HCT116 (cell line): ENCODE measurements at regions not wholly inside any gene's neighbourhood (a gene's known extent, or its start where the extent isn't known, plus 50 kb on each side); places are given as distances from the start of the nearest gene placed in this dataset.

ENCODE experiments used
- ATAC-seq: fragments of 200-7000 bp; cut with Tn5 transposase; 2 replicates; pipeline ENCODE4 v1.9.1; 2020; ENCODE audit warnings: mild to moderate bottlenecking, moderate library complexity
- BruUV-seq: library from RNA; stranded (reverse); fragments of 400-500 nt; replicated peaks from 2 replicates; lab custom pipeline; 2021; lab: Mats Ljungman, UMichigan
- CTCF ChIA-PET: fragments of 300-600 bp; sonication (Branson Sonifier 250); formaldehyde crosslinking; loops from one replicate; lab custom pipeline; 2021; ENCODE audit warnings: antibody characterized with exemption; lab: Charles Lee
- POLR2A ChIA-PET: fragments of 300-600, 350-600 bp; sonication (Branson Sonifier 250); formaldehyde crosslinking; loops from one replicate; lab custom pipeline; 2021; ENCODE audit warnings: antibody characterized with exemption; lab: Charles Lee
- RAD21 ChIA-PET, 2 experiments: fragments of 300-600 bp; sonication (Branson Sonifier 250); formaldehyde crosslinking; loops; one replicate each; lab custom pipeline; 2023; ENCODE audit warnings: low total read pairs in 2 of 2; ENCODE audit not compliant: uncharacterized antibody in 2 of 2, unreplicated experiment in 2 of 2, low non-redundant PET in 1 of 2; lab: Charles Lee
- DNase-seq: peaks from one replicate; pipeline ENCODE4 v3.0.0-alpha.2; 2010; ENCODE audit warnings: low read depth, low spot score
- H2AFZ ChIP-seq: fragments of 200-600 bp; shearing (Covaris generic), sonication (generic); 2 replicates; pipeline ENCODE4 v1.6.1; 2017; ENCODE audit warnings: low read depth, mixed run types, mixed read lengths, antibody characterized with exemption, low read length; ENCODE audit not compliant: poor library complexity, severe bottlenecking
- H3K27ac ChIP-seq: 2 replicates; pipeline ENCODE4 v1.5.1; 2012; ENCODE audit warnings: low read depth, low read length
- H3K27me3 ChIP-seq: fragments of 200-600 bp; sonication (generic); 2 replicates; pipeline ENCODE4 v1.6.1; 2016; ENCODE audit warnings: mixed run types, low read length, mixed read lengths; ENCODE audit not compliant: insufficient read depth
- H3K36me3 ChIP-seq, 2 experiments: fragments of 200-500 bp in 1 of 2; fragments of 200-600 bp in 1 of 2; sonication (Bioruptor generic) in 1 of 2; sonication (generic) in 1 of 2; 2 replicates each; pipeline versions ENCODE4 v1.5.1 to v1.6.1; 2014 to 2016; ENCODE audit warnings: low read length in 2 of 2, inconsistent platforms in 1 of 2, mixed read lengths in 1 of 2, mixed run types in 1 of 2; ENCODE audit not compliant: insufficient read depth in 2 of 2, control insufficient read depth in 1 of 2
- H3K4me1 ChIP-seq, 2 experiments: fragments of 200-600 bp in 1 of 2; sonication (generic) in 1 of 2; 2 replicates each; pipeline versions ENCODE4 v1.5.1 to v1.6.1; 2012 to 2017; ENCODE audit warnings: low read length in 2 of 2, inconsistent platforms in 1 of 2, mild to moderate bottlenecking in 1 of 2, mixed read lengths in 1 of 2, mixed run types in 1 of 2, moderate library complexity in 1 of 2; ENCODE audit not compliant: insufficient read depth in 2 of 2, control insufficient read depth in 1 of 2
- H3K4me2 ChIP-seq: fragments of 200-600 bp; sonication (generic); 2 replicates; pipeline ENCODE4 v1.6.1; 2017; ENCODE audit warnings: mixed run types, low read length, mixed read lengths
- H3K4me3 ChIP-seq, 2 experiments: fragments of 200-600 bp in 1 of 2; sonication (generic) in 1 of 2; replicated peaks in 1 of 2; 2 replicates each; pipeline ENCODE4 v1.5.1; 2011 to 2016; ENCODE audit warnings: low read length in 2 of 2, control low read depth in 1 of 2, low read depth in 1 of 2, mild to moderate bottlenecking in 1 of 2, mixed read lengths in 1 of 2, mixed run types in 1 of 2
- H3K79me2 ChIP-seq: fragments of 200-600 bp; sonication (generic); 2 replicates; pipeline ENCODE4 v1.6.1; 2017; ENCODE audit warnings: mild to moderate bottlenecking, mixed run types, low read length, moderate library complexity, mixed read lengths; ENCODE audit not compliant: insufficient read depth
- H3K9ac ChIP-seq: fragments of 200-600 bp; sonication (generic); 2 replicates; pipeline ENCODE4 v1.6.1; 2016; ENCODE audit warnings: low read length, mixed read lengths
- H3K9me2 ChIP-seq: fragments of 200-600 bp; sonication (generic), shearing (Covaris generic); 2 replicates; pipeline ENCODE4 v1.6.1; 2017; ENCODE audit warnings: mixed run types, mild to moderate bottlenecking, moderate library complexity; ENCODE audit not compliant: insufficient read depth
- H3K9me3 ChIP-seq, 2 experiments: fragments of 200-500 bp in 1 of 2; fragments of 200-600 bp in 1 of 2; sonication (Bioruptor generic) in 1 of 2; sonication (generic) in 1 of 2; 2 replicates each; pipeline ENCODE4 v1.6.1; 2014 to 2017; ENCODE audit warnings: low read length in 2 of 2, mixed read lengths in 2 of 2, inconsistent platforms in 1 of 2, low read depth in 1 of 2, mild to moderate bottlenecking in 1 of 2, mixed run types in 1 of 2, moderate library complexity in 1 of 2; ENCODE audit not compliant: control insufficient read depth in 1 of 2, insufficient read depth in 1 of 2
- H4K20me1 ChIP-seq: fragments of 200-600 bp; sonication (generic), shearing (Covaris generic); 2 replicates; pipeline ENCODE4 v1.6.1; 2017; ENCODE audit warnings: mixed run types, mild to moderate bottlenecking, moderate library complexity; ENCODE audit not compliant: insufficient read depth
- CBX3 ChIP-seq: IDR thresholded peaks from 2 replicates; pipeline ENCODE4 v1.6.1; 2012; ENCODE audit warnings: low read depth
- CEBPB ChIP-seq: IDR thresholded peaks from 2 replicates; pipeline ENCODE4 v1.6.1; 2012; ENCODE audit warnings: low read depth
- EZH2 ChIP-seq: fragments of 200-600 bp; sonication (generic); IDR thresholded peaks from 2 replicates; pipeline ENCODE4 v1.6.1; 2017; ENCODE audit warnings: antibody characterized with exemption, mixed run types
- FOSL1 ChIP-seq: IDR thresholded peaks from 2 replicates; pipeline ENCODE4 v1.6.1; 2012; ENCODE audit warnings: low read depth
- JUND ChIP-seq: IDR thresholded peaks from 2 replicates; pipeline ENCODE4 v1.6.1; 2012
- MAX ChIP-seq: IDR thresholded peaks from 2 replicates; pipeline ENCODE4 v1.6.1; 2012
- POLR2A ChIP-seq: IDR thresholded peaks from 2 replicates; pipeline ENCODE4 v1.7.0; 2011; ENCODE audit warnings: borderline replicate concordance; ENCODE audit not compliant: insufficient read depth, insufficient read length; ENCODE audit errors: extremely low read depth
- RAD21 ChIP-seq: IDR thresholded peaks from 2 replicates; pipeline ENCODE4 v1.6.1; 2012; ENCODE audit warnings: low read depth, mild to moderate bottlenecking
- SIN3A ChIP-seq: IDR thresholded peaks from 2 replicates; pipeline ENCODE4 v1.6.1; 2012; ENCODE audit warnings: low read depth
- intact Hi-C: fragments of 100-400 bp; cut with micrococcal nuclease; formaldehyde crosslinking; loops from 2 replicates; pipeline ENCODE4 v1.10.0; 2022
- TF ChIP-seq, protein P1 (sequence below): IDR thresholded peaks from 2 replicates; pipeline ENCODE4 v1.6.1; 2012; ENCODE audit warnings: low read depth

GRCh38 chr7:31418928-31419327 lies 78.4 kb upstream of the NEUROD6 start:
- CTCF ChIA-PET = interaction anchor here (2.8 kb wide), 1 partner anchor 24 kb away, joined by 11 read pairs; no protein-coding TSS in a partner anchor
- intact Hi-C loops = no loop called here
- no peak for ATAC-seq

More at GRCh38 chr7:31418928-31419327, 78.4 kb upstream of the NEUROD6 start:
- H3K9ac ChIP-seq = no peak overlapping the region
- no peaks in the 10 kb centered on the region for H4K20me1 ChIP-seq
- RAD21 ChIA-PET = no interaction called here
- no peaks in the 10 kb centered on the region for H3K79me2 ChIP-seq
- BruUV-seq = no TSS peak
- H3K36me3 ChIP-seq = no peaks in the 10 kb centered on the region
- H3K9me2 ChIP-seq = no peaks in the 10 kb centered on the region
- H3K9me3 ChIP-seq = no peaks in the 10 kb centered on the region
- no peak overlapping the region for H3K4me2 ChIP-seq
- peaks cover 40% of the 10 kb centered on the region for H3K27me3 ChIP-seq
- no peak overlapping the region for H2AFZ ChIP-seq
- POLR2A ChIA-PET = no interaction called here
- no peak for DNase-seq
- H3K27ac ChIP-seq = no peak overlapping the region
- no peaks in the 10 kb centered on the region for H3K4me1 ChIP-seq
- TF ChIP-seq CBX3 (no peak), SIN3A (no peak), CEBPB (no peak), RAD21 (no peak), FOSL1 (no peak), EZH2 (no peak), JUND (no peak), MAX (no peak), POLR2A (no peak)
- TF ChIP-seq, protein P1, sequence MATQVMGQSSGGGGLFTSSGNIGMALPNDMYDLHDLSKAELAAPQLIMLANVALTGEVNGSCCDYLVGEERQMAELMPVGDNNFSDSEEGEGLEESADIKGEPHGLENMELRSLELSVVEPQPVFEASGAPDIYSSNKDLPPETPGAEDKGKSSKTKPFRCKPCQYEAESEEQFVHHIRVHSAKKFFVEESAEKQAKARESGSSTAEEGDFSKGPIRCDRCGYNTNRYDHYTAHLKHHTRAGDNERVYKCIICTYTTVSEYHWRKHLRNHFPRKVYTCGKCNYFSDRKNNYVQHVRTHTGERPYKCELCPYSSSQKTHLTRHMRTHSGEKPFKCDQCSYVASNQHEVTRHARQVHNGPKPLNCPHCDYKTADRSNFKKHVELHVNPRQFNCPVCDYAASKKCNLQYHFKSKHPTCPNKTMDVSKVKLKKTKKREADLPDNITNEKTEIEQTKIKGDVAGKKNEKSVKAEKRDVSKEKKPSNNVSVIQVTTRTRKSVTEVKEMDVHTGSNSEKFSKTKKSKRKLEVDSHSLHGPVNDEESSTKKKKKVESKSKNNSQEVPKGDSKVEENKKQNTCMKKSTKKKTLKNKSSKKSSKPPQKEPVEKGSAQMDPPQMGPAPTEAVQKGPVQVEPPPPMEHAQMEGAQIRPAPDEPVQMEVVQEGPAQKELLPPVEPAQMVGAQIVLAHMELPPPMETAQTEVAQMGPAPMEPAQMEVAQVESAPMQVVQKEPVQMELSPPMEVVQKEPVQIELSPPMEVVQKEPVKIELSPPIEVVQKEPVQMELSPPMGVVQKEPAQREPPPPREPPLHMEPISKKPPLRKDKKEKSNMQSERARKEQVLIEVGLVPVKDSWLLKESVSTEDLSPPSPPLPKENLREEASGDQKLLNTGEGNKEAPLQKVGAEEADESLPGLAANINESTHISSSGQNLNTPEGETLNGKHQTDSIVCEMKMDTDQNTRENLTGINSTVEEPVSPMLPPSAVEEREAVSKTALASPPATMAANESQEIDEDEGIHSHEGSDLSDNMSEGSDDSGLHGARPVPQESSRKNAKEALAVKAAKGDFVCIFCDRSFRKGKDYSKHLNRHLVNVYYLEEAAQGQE = no peak
- H3K4me3 ChIP-seq = no peak overlapping the region
